T-cell (primary cell): ENCODE measurements at regions not wholly inside any gene's neighbourhood (a gene's known extent, or its start where the extent isn't known, plus 50 kb on each side); places are given as distances from the start of the nearest gene placed in this dataset.
A peak's percentile ranks its signal among the peaks of the same experiment; 100 is the strongest.

Experiments
- ATAC-seq, 4 experiments: fragments of 200-7000 bp in 3 of 4; fragments of 150-1000 bp in 1 of 4; cut with Tn5 transposase; replicated peaks in 1 of 4; 1 replicate in 3 of 4; 2 replicates in 1 of 4; pipeline ENCODE4 v1.10.0; 2021; ENCODE audit warnings: moderate library complexity in 3 of 4, mild to moderate bottlenecking in 2 of 4, moderate number of reproducible peaks in 1 of 4
- CTCF ChIA-PET, 2 donors: fragments of 300-600 bp; sonication (Branson Sonifier 250); formaldehyde crosslinking; loops; one replicate each; lab custom pipeline; 2022; ENCODE audit warnings: antibody characterized with exemption in 2 of 2; lab: Charles Lee
- POLR2A ChIA-PET, 2 donors: fragments of 300-600 bp; sonication (Branson Sonifier 250); formaldehyde crosslinking; loops; one replicate each; lab custom pipeline; 2022; ENCODE audit warnings: antibody characterized with exemption in 2 of 2; lab: Charles Lee
- DNase-seq, 35 experiments: peaks; one replicate each; pipeline versions ENCODE4 v3.0.0 to v3.0.0-alpha.2; 2013 to 2023
- H3K27ac ChIP-seq: one replicate; pipeline ENCODE4 v1.5.1; 2013; ENCODE audit warnings: low read length
- H3K27me3 ChIP-seq, 2 experiments: replicated peaks in 1 of 2; 1 replicate in 1 of 2; 2 replicates in 1 of 2; pipeline versions ENCODE4 v1.6.1 to v1.7.0; 2013; ENCODE audit warnings: low read length in 1 of 2, mixed read lengths in 1 of 2; ENCODE audit not compliant: control insufficient read depth in 2 of 2, insufficient read depth in 2 of 2; ENCODE audit errors: extremely low read depth in 1 of 2
- H3K36me3 ChIP-seq, 2 donors: 1 replicate in 1 of 2; 2 replicates in 1 of 2; pipeline versions ENCODE4 v1.6.1 to v1.7.0; 2013; ENCODE audit warnings: low read length in 1 of 2; ENCODE audit not compliant: control insufficient read depth in 2 of 2, insufficient read depth in 1 of 2; ENCODE audit errors: extremely low read depth in 1 of 2
- H3K4me1 ChIP-seq, 2 experiments: 1 replicate in 1 of 2; 2 replicates in 1 of 2; pipeline versions ENCODE4 v1.6.1 to v1.7.0; 2013; ENCODE audit warnings: low read length in 2 of 2, mixed read lengths in 1 of 2; ENCODE audit not compliant: insufficient read depth in 2 of 2, control insufficient read depth in 1 of 2; ENCODE audit errors: extremely low read depth in 1 of 2
- H3K4me3 ChIP-seq, 2 donors: 1 replicate in 1 of 2; 2 replicates in 1 of 2; pipeline versions ENCODE4 v1.5.1 to v1.7.0; 2013; ENCODE audit warnings: mild to moderate bottlenecking in 2 of 2, low read length in 1 of 2, moderate library complexity in 1 of 2; ENCODE audit not compliant: control insufficient read depth in 1 of 2; ENCODE audit errors: extremely low read depth in 1 of 2
- H3K9me3 ChIP-seq: 2 replicates; pipeline ENCODE4 v1.7.0; 2013
- H3K27ac Mint-ChIP-seq, 2 donors: one replicate each; pipeline ENCODE4 v1.8.0; 2020 to 2021; ENCODE audit warnings: mild to moderate bottlenecking in 2 of 2, mixed read lengths in 2 of 2
- H3K27me3 Mint-ChIP-seq, 2 donors: one replicate each; pipeline ENCODE4 v1.8.0; 2021 to 2022; ENCODE audit warnings: mixed read lengths in 2 of 2
- H3K36me3 Mint-ChIP-seq: one replicate; pipeline ENCODE4 v1.8.0; 2021; ENCODE audit warnings: mixed read lengths
- H3K4me1 Mint-ChIP-seq, 3 donors: one replicate each; pipeline ENCODE4 v1.8.0; 2020 to 2022; ENCODE audit warnings: mixed read lengths in 3 of 3, mild to moderate bottlenecking in 1 of 3
- H3K4me3 Mint-ChIP-seq, 3 donors: one replicate each; pipeline ENCODE4 v1.8.0; 2020 to 2022; ENCODE audit warnings: mild to moderate bottlenecking in 3 of 3, mixed read lengths in 3 of 3, moderate library complexity in 3 of 3
- H3K9me3 Mint-ChIP-seq, 3 donors: one replicate each; pipeline ENCODE4 v1.8.0; 2020 to 2022; ENCODE audit warnings: mixed read lengths in 3 of 3
- WGBS: methylation state at CpG from one replicate; pipeline ENCODE4 v1.1.5; 2013; ENCODE audit warnings: missing lambda C conversion rate; ENCODE audit not compliant: insufficient coverage; 5-methylcytosine and 5-hydroxymethylcytosine counted together

DNA sequence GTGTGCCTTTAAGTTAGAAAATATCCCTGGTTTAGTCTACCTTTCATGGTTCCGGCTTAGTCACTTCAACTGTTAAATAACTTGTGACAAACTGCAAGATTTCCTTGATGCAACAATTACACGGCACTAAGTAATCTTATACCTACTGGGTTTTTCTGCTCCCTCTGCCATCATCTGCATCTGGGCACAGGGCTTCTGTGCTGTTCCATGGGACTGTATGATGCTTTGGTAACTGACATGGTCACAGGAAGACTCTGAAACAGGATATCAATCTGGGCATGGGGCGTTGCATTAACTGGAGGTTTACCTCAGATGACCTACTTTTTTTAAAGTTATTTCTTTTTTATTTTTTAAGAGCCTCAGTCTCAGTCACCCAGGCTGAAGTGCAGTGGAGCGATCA, 365.4 kb downstream of the SS18 start:
- CTCF ChIA-PET: no interaction called here

DNA sequence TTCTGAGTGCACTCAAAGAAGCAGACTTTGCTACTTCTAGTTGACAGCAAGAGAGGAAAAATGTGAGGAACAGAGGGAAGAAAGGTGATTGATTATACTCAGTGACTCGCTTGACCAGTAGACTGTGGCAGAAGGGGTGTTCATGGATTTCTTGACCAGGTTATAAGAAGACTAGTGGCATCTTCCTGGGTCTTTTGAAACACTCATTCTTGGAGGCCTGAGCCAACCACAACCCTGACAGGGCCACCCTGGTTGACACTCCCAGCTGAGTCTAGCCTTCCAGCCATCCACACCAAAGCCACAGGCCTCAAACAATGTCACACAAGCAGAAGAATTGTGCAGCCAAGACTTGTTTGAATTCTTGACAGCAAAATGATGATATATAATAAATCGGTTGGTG, 366.3 kb downstream of the SS18 start:
- H3K27ac ChIP-seq: no peak overlapping the region
- H3K36me3 Mint-ChIP-seq: no peaks in the 10 kb centered on the region
- WGBS: 100% methylated on average over 1 of the region's 2 CpGs
- no peaks in the 10 kb centered on the region for H3K9me3 ChIP-seq
- ATAC-seq (no peak), DNase-seq (peak in 1 of 35 experiments; percentile 4)
- H3K27me3 ChIP-seq: peaks cover 0 to 5% of the 10 kb centered on the region in 2 experiments
- peaks cover 0 to 3% of the 10 kb centered on the region in 2 experiments for H3K4me1 ChIP-seq
- peaks cover 0 to 4% (median 0%) of the 10 kb centered on the region in 3 donors for H3K9me3 Mint-ChIP-seq
- H3K27ac Mint-ChIP-seq: no peak overlapping the region
- POLR2A ChIA-PET: no interaction called here
- H3K4me3 Mint-ChIP-seq: no peak overlapping the region
- CTCF ChIA-PET: no interaction called here
- H3K36me3 ChIP-seq: no peaks in the 10 kb centered on the region
- no peaks in the 10 kb centered on the region for H3K4me1 Mint-ChIP-seq
- H3K4me3 ChIP-seq: no peak overlapping the region
- peaks cover 10 to 11% of the 10 kb centered on the region in 2 donors for H3K27me3 Mint-ChIP-seq

More for the DNA sequence above, 365.4 kb downstream of the SS18 start:
- DNase-seq (no peak), ATAC-seq (no peak)
- Histone ChIP-seq H3K4me3 (no peak overlapping the region), H3K36me3 (no peaks in the 10 kb centered on the region), H3K27me3 (peaks cover 0 to 5% of the 10 kb centered on the region in 2 experiments), H3K27ac (no peak overlapping the region), H3K4me1 (peaks cover 0 to 3% of the 10 kb centered on the region in 2 experiments), H3K9me3 (no peaks in the 10 kb centered on the region)
- POLR2A ChIA-PET: no interaction called here
- Mint-ChIP-seq H3K9me3 (peaks cover 0 to 5% (median 0%) of the 10 kb centered on the region in 3 donors), H3K4me3 (no peak overlapping the region), H3K36me3 (no peaks in the 10 kb centered on the region), H3K27me3 (peaks cover 10 to 11% of the 10 kb centered on the region in 2 donors), H3K27ac (no peak overlapping the region), H3K4me1 (no peaks in the 10 kb centered on the region)
- WGBS: 72% methylated on average over 2 of the region's 4 CpGs

DNA sequence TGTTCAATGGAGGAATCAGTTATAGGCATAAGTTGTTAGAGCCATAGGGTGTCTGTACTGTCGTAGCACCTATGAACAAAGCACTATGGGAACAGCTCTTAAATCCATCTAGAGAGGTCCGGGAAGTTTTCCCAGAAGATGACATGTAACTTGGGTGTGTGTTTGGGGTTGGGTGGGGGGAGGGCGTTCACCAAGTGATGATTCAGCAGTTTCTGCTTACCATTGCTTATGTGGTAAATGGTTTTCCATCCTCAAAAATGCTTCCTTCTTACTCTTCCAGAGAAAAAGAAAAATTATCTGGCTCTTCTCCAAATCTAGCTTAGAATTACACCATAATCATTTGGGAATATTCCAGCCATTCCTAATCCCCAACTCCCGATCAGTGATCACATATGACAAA, 361.1 kb upstream of the ZNF521 start:
- H3K36me3 Mint-ChIP-seq: no peaks in the 10 kb centered on the region

DNA sequence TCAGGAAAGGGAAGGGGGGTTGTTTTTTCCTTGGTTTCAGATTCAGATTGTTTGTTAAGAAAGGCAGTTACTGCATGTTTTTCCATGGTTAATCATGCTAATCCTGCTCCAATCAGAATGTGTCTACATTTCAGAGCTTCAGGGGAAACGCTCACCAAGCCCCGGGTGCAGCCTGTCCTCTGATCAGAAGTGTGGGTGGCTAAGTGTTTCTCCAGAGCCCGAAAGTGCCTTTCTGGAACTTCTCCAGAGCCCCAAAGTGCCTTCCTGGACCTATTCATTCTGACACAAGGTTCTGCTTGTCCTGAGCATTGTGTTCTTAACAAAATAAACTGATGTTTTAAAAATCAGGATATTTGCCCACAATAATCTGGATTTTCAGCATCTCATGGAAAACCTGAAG, 359.0 kb upstream of the ZNF521 start:
- Histone ChIP-seq H3K27me3 (no peaks in the 10 kb centered on the region), H3K27ac (no peak overlapping the region), H3K4me3 (no peak overlapping the region), H3K4me1 (no peaks in the 10 kb centered on the region), H3K9me3 (no peaks in the 10 kb centered on the region), H3K36me3 (no peaks in the 10 kb centered on the region)
- Mint-ChIP-seq H3K36me3 (no peaks in the 10 kb centered on the region), H3K27me3 (peaks cover 6 to 23% of the 10 kb centered on the region in 2 donors), H3K27ac (no peak overlapping the region), H3K4me1 (no peaks in the 10 kb centered on the region), H3K4me3 (no peak overlapping the region), H3K9me3 (peaks cover 0 to 15% (median 9%) of the 10 kb centered on the region in 3 donors)
- ATAC-seq (no peak), DNase-seq (no peak)
- ChIA-PET POLR2A (no interaction called here), CTCF (no interaction called here)
- WGBS: 20% methylated on average over 2 of the region's 3 CpGs

More for the DNA sequence above, 361.1 kb upstream of the ZNF521 start:
- Mint-ChIP-seq H3K27ac (no peak overlapping the region), H3K9me3 (peaks cover 0 to 15% (median 11%) of the 10 kb centered on the region in 3 donors), H3K27me3 (peaks cover 6 to 23% of the 10 kb centered on the region in 2 donors), H3K4me3 (no peak overlapping the region), H3K4me1 (no peaks in the 10 kb centered on the region)
- Histone ChIP-seq H3K27me3 (no peaks in the 10 kb centered on the region), H3K27ac (no peak overlapping the region), H3K4me3 (no peak overlapping the region), H3K36me3 (no peaks in the 10 kb centered on the region), H3K9me3 (no peaks in the 10 kb centered on the region), H3K4me1 (no peaks in the 10 kb centered on the region)
- ATAC-seq (no peak), DNase-seq (no peak)
- ChIA-PET POLR2A (no interaction called here), CTCF (interaction anchor here in 1 of 2 donors (0.5 kb wide), 1 partner anchor 12 kb away, joined by 3 read pairs; no protein-coding TSS in a partner anchor)
- WGBS: no CpG with 5 or more reads among the region's 4 CpGs

DNA sequence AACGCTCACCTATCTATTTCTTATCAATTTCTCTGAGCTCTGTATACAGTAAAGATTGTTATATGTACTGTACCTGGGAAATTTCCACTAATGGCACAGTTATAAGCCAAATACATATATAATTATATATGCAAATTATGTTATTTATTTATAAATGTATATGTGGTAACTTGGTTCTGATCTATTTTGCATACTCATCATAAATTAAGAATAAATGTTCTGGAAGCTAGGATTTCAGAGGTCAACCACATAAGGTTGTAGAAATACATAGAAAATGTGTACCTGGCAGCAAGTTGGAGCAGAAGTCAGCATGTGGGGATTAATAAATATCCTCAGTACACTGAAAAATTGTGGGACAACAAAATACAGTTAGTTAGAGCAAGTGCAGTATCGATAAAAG, 353.7 kb upstream of the ZNF521 start:
- Histone ChIP-seq H3K9me3 (no peaks in the 10 kb centered on the region), H3K4me1 (no peaks in the 10 kb centered on the region), H3K27me3 (no peaks in the 10 kb centered on the region), H3K4me3 (no peak overlapping the region), H3K36me3 (no peaks in the 10 kb centered on the region), H3K27ac (no peak overlapping the region)
- no peak overlapping the region for H3K27ac Mint-ChIP-seq
- peaks cover 3 to 11% of the 10 kb centered on the region in 2 donors for H3K27me3 Mint-ChIP-seq
- no peak for ATAC-seq
- no CpG with 5 or more reads among the region's 2 CpGs for WGBS
- ChIA-PET POLR2A (no interaction called here), CTCF (no interaction called here)
- H3K9me3 Mint-ChIP-seq: no peaks in the 10 kb centered on the region
- no peaks in the 10 kb centered on the region for H3K36me3 Mint-ChIP-seq
- no peak overlapping the region for H3K4me3 Mint-ChIP-seq
- no peaks in the 10 kb centered on the region for H3K4me1 Mint-ChIP-seq
- DNase-seq: no peak

DNA sequence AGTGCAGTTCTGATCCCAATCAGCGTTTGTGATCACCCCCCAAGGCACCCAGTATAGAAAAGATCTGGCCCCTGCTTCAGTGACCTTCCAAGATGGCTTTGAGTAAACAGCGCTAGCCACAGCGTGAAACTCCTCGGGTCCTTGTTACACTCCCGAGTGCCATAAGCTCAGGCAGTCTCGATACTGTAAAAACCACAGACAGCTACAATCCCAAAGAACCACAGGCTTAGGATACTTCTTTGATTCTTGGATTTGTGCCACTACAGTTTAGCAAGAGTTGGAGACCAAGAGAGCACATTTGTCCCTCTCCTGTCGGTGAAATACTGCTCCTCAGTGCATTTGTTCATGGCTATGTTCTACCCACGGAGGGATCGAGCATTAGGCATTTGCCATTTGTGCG, 352.5 kb upstream of the ZNF521 start:
- CTCF ChIA-PET: no interaction called here
- H3K9me3 Mint-ChIP-seq: no peaks in the 10 kb centered on the region
- Histone ChIP-seq H3K4me1 (no peaks in the 10 kb centered on the region), H3K27ac (no peak overlapping the region), H3K4me3 (no peak overlapping the region), H3K36me3 (no peaks in the 10 kb centered on the region), H3K27me3 (no peaks in the 10 kb centered on the region), H3K9me3 (no peaks in the 10 kb centered on the region)
- no peak overlapping the region for H3K27ac Mint-ChIP-seq
- no peak for ATAC-seq
- H3K27me3 Mint-ChIP-seq: peaks cover 3% of the 10 kb centered on the region in 2 donors
- H3K4me1 Mint-ChIP-seq: no peaks in the 10 kb centered on the region
- H3K36me3 Mint-ChIP-seq: no peaks in the 10 kb centered on the region
- POLR2A ChIA-PET: no interaction called here
- H3K4me3 Mint-ChIP-seq: no peak overlapping the region
- DNase-seq: no peak
- WGBS: 98% methylated on average over 6 of the region's 10 CpGs

DNA sequence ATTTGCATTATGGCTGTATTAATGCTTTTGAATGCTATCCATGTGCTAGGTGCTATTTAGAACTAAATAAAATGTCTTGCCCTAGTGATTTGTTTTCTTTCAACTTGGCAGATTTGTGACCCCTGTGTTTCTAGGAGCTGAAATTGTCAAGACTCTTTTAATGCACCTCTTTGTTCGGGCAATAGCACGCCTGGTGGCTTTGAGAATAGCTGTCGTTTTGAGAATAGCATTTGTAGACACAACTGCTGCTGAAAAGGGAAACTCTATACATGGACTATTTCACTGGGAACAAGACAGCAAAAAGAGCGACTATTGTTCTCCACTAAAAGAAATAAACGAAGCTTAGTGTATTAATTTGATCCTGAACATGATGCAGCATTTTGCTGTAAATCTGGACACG, 352.1 kb upstream of the ZNF521 start:
- H3K4me3 ChIP-seq: no peak overlapping the region
- Mint-ChIP-seq H3K9me3 (no peaks in the 10 kb centered on the region), H3K4me1 (no peaks in the 10 kb centered on the region), H3K4me3 (no peak overlapping the region), H3K27me3 (peaks cover 3% of the 10 kb centered on the region in 2 donors), H3K27ac (no peak overlapping the region), H3K36me3 (no peaks in the 10 kb centered on the region)
- no peak overlapping the region for H3K27ac ChIP-seq
- POLR2A ChIA-PET: no interaction called here
- H3K4me1 ChIP-seq: no peaks in the 10 kb centered on the region
- DNase-seq (no peak), ATAC-seq (no peak)
- H3K36me3 ChIP-seq: no peaks in the 10 kb centered on the region
- 81% methylated on average over 3 of the region's 6 CpGs for WGBS
- no peaks in the 10 kb centered on the region for H3K9me3 ChIP-seq
- H3K27me3 ChIP-seq: no peaks in the 10 kb centered on the region
- CTCF ChIA-PET: no interaction called here
